HEK293 (cell line): ENCODE measurements at regions not wholly inside any gene's neighbourhood (a gene's known extent, or its start where the extent isn't known, plus 50 kb on each side); places are given as distances from the start of the nearest gene placed in this dataset.

Source experiments
- CTCF ChIA-PET: fragments of 350-600 bp; formaldehyde crosslinking; extraction: SDS; loops from one replicate; lab custom pipeline; 2021; ENCODE audit warnings: antibody characterized with exemption; lab: Yijun Ruan, JAX
- POLR2A ChIA-PET: fragments of 300-600 bp; formaldehyde crosslinking; extraction: SDS; loops from one replicate; lab custom pipeline; 2020; ENCODE audit warnings: antibody characterized with exemption, inconsistent platforms; lab: Yijun Ruan, JAX
- H3K27ac ChIP-seq: fragments of 200-500 bp; sonication (Bioruptor generic); 2 replicates; pipeline ENCODE4 v1.5.1; 2014; ENCODE audit warnings: low read depth, low read length, control low read depth, inconsistent platforms; ENCODE audit errors: extremely low read depth
- H3K36me3 ChIP-seq, 2 experiments: fragments of 200-500 bp in 1 of 2; sonication (Bioruptor generic) in 1 of 2; 1 replicate in 1 of 2; 2 replicates in 1 of 2; pipeline ENCODE4 v1.5.1; 2014 to 2017; ENCODE audit warnings: inconsistent platforms in 2 of 2, low read length in 2 of 2; ENCODE audit not compliant: control insufficient read depth in 2 of 2, insufficient read depth in 1 of 2
- H3K4me1 ChIP-seq: fragments of 200-500 bp; sonication (Bioruptor generic); 2 replicates; pipeline ENCODE4 v1.5.1; 2014; ENCODE audit warnings: mild to moderate bottlenecking, low read length, inconsistent platforms; ENCODE audit not compliant: control insufficient read depth, insufficient read depth
- H3K4me3 ChIP-seq: 2 replicates; pipeline ENCODE4 v1.5.1; 2011; ENCODE audit warnings: low read depth, mild to moderate bottlenecking, control low read depth, low read length, moderate library complexity
- H3K9me3 ChIP-seq: fragments of 200-500 bp; sonication (Bioruptor generic); 2 replicates; pipeline ENCODE4 v1.5.1; 2014; ENCODE audit warnings: low read depth, low read length, inconsistent platforms; ENCODE audit not compliant: control insufficient read depth, insufficient read depth
- KLF17 ChIP-seq: fragments of 450-650 bp; formaldehyde crosslinking; IDR thresholded peaks from 2 replicates; pipeline ENCODE4 v1.5.1; 2016; ENCODE audit warnings: missing biosample characterization, missing genetic modification characterization
- OVOL3 ChIP-seq: fragments of 450-650 bp; formaldehyde crosslinking; IDR thresholded peaks from 2 replicates; pipeline ENCODE4 v1.5.1; 2016; ENCODE audit warnings: missing biosample characterization, missing genetic modification characterization
- REPIN1 ChIP-seq: fragments of 450-650 bp; formaldehyde crosslinking; IDR thresholded peaks from 2 replicates; pipeline ENCODE4 v1.5.1; 2017; ENCODE audit warnings: missing biosample characterization, missing genetic modification characterization, low read depth
- SETDB1 ChIP-seq: IDR thresholded peaks from one replicate; pipeline ENCODE4 v1.6.1; 2017; ENCODE audit warnings: mild to moderate bottlenecking, low read length, moderate library complexity, mixed read lengths; ENCODE audit not compliant: insufficient read length
- YY2 ChIP-seq: fragments of 450-650 bp; formaldehyde crosslinking; IDR thresholded peaks from 2 replicates; pipeline ENCODE4 v1.5.1; 2016; ENCODE audit warnings: missing biosample characterization, missing genetic modification characterization
- ZBTB11 ChIP-seq: fragments of 450-650 bp; formaldehyde crosslinking; conservative IDR thresholded peaks from 2 replicates; pipeline ENCODE4 v1.5.1; 2016; ENCODE audit warnings: low read depth, missing biosample characterization, missing genetic modification characterization
- ZBTB26 ChIP-seq: fragments of 450-650 bp; formaldehyde crosslinking; optimal IDR thresholded peaks from 2 replicates; pipeline ENCODE3; 2016; ENCODE audit warnings: missing biosample characterization, mild to moderate bottlenecking, missing genetic modification characterization
- ZNF10 ChIP-seq: fragments of 450-650 bp; formaldehyde crosslinking; IDR thresholded peaks from 2 replicates; pipeline ENCODE4 v1.5.1; 2017; ENCODE audit warnings: missing biosample characterization, missing genetic modification characterization
- ZNF112 ChIP-seq: fragments of 450-650 bp; formaldehyde crosslinking; IDR thresholded peaks from 2 replicates; pipeline ENCODE4 v1.5.0; 2017; ENCODE audit warnings: missing biosample characterization, missing genetic modification characterization
- ZNF132 ChIP-seq: fragments of 450-650 bp; formaldehyde crosslinking; IDR thresholded peaks from 2 replicates; pipeline ENCODE4 v1.5.1; 2017; ENCODE audit warnings: missing biosample characterization, missing genetic modification characterization, borderline replicate concordance
- ZNF155 ChIP-seq: fragments of 450-650 bp; formaldehyde crosslinking; IDR thresholded peaks from 2 replicates; pipeline ENCODE4 v1.5.1; 2016; ENCODE audit warnings: missing biosample characterization, missing genetic modification characterization
- ZNF174 ChIP-seq: fragments of 450-650 bp; formaldehyde crosslinking; IDR thresholded peaks from 2 replicates; pipeline ENCODE4 v1.5.0; 2017; ENCODE audit warnings: missing biosample characterization, mild to moderate bottlenecking, missing genetic modification characterization
- ZNF211 ChIP-seq: fragments of 450-650 bp; formaldehyde crosslinking; IDR thresholded peaks from 2 replicates; pipeline ENCODE4 v1.5.1; 2016; ENCODE audit warnings: low read depth, missing biosample characterization, missing genetic modification characterization
- ZNF324 ChIP-seq: fragments of 450-650 bp; formaldehyde crosslinking; IDR thresholded peaks from 2 replicates; pipeline ENCODE4 v1.5.1; 2016; ENCODE audit warnings: missing biosample characterization, missing genetic modification characterization
- ZNF473 ChIP-seq: fragments of 450-650 bp; formaldehyde crosslinking; IDR thresholded peaks from 2 replicates; pipeline ENCODE4 v1.5.1; 2017; ENCODE audit warnings: missing biosample characterization, missing genetic modification characterization
- ZNF513 ChIP-seq: fragments of 450-650 bp; IDR thresholded peaks from 2 replicates; pipeline ENCODE4 v1.5.1; 2018; ENCODE audit warnings: missing biosample characterization, missing genetic modification characterization
- ZNF529 ChIP-seq: fragments of 450-650 bp; formaldehyde crosslinking; IDR thresholded peaks from 2 replicates; pipeline ENCODE4 v1.5.1; 2017; ENCODE audit warnings: missing genetic modification characterization, missing biosample characterization; ENCODE audit not compliant: insufficient replicate concordance
- ZNF561 ChIP-seq: fragments of 450-650 bp; IDR thresholded peaks from 2 replicates; pipeline ENCODE4 v1.5.1; 2018; ENCODE audit warnings: missing biosample characterization, missing genetic modification characterization, borderline replicate concordance
- ZNF600 ChIP-seq: fragments of 450-650 bp; formaldehyde crosslinking; IDR thresholded peaks from 2 replicates; pipeline ENCODE4 v1.5.1; 2016; ENCODE audit warnings: missing biosample characterization, missing genetic modification characterization
- ZNF629 ChIP-seq: fragments of 450-650 bp; formaldehyde crosslinking; IDR thresholded peaks from 2 replicates; pipeline ENCODE4 v1.5.1; 2017; ENCODE audit warnings: missing biosample characterization, missing genetic modification characterization
- ZNF639 ChIP-seq: fragments of 450-650 bp; formaldehyde crosslinking; IDR thresholded peaks from 2 replicates; pipeline ENCODE4 v1.5.1; 2016; ENCODE audit warnings: missing biosample characterization, missing genetic modification characterization
- ZNF664 ChIP-seq: fragments of 450-650 bp; formaldehyde crosslinking; IDR thresholded peaks from 2 replicates; pipeline ENCODE4 v1.5.1; 2016; ENCODE audit warnings: missing biosample characterization, missing genetic modification characterization
- ZNF704 ChIP-seq: fragments of 450-650 bp; formaldehyde crosslinking; IDR thresholded peaks from 2 replicates; pipeline ENCODE4 v1.5.1; 2016; ENCODE audit warnings: missing biosample characterization, missing genetic modification characterization
- ZNF707 ChIP-seq: fragments of 450-650 bp; formaldehyde crosslinking; IDR thresholded peaks from 2 replicates; pipeline ENCODE4 v1.5.1; 2016; ENCODE audit warnings: missing biosample characterization, missing genetic modification characterization
- ZNF747 ChIP-seq: fragments of 450-650 bp; formaldehyde crosslinking; IDR thresholded peaks from 2 replicates; pipeline ENCODE4 v1.5.1; 2016; ENCODE audit warnings: missing biosample characterization, missing genetic modification characterization
- ZNF791 ChIP-seq: fragments of 450-650 bp; formaldehyde crosslinking; IDR thresholded peaks from 2 replicates; pipeline ENCODE4 v1.5.1; 2016; ENCODE audit warnings: missing biosample characterization, missing genetic modification characterization

GRCh38 chr3:59545374-59545773 is 495.5 kb upstream of the CFAP20DC start:
- H3K4me3 ChIP-seq = no peak overlapping the region
- no peak overlapping the region for H3K27ac ChIP-seq
- H3K36me3 ChIP-seq = no peaks in the 10 kb centered on the region
- ChIA-PET POLR2A (no interaction called here), CTCF (interaction anchor here (0.9 kb wide), 1 partner anchor 307 kb away, joined by 3 read pairs; no protein-coding TSS in a partner anchor)
- H3K4me1 ChIP-seq = no peaks in the 10 kb centered on the region
- no peaks in the 10 kb centered on the region for H3K9me3 ChIP-seq
- no peak for TF ChIP-seq ZNF112 (tag by site-specific recombination)
- no peak for TF ChIP-seq OVOL3
- TF ChIP-seq ZNF707 = no peak
- TF ChIP-seq ZNF155 (tag by site-specific recombination) = no peak
- TF ChIP-seq ZNF561 (tag by site-specific recombination) = no peak
- no peak for TF ChIP-seq ZNF174 (tag by site-specific recombination)
- no peak for TF ChIP-seq KLF17 (tag by site-specific recombination)
- TF ChIP-seq ZNF600 = no peak
- no peak for TF ChIP-seq ZNF639 (tag by site-specific recombination)
- TF ChIP-seq ZNF473 (tag by site-specific recombination) = no peak
- no peak for TF ChIP-seq ZNF629 (tag by site-specific recombination)
- no peak for TF ChIP-seq ZNF791
- no peak for TF ChIP-seq ZBTB26
- TF ChIP-seq ZNF324 = no peak
- no peak for TF ChIP-seq ZNF132 (tag by site-specific recombination)
- TF ChIP-seq ZNF664 = no peak
- no peak for TF ChIP-seq REPIN1
- no peak for TF ChIP-seq SETDB1
- no peak for TF ChIP-seq YY2 (tag by site-specific recombination)

GRCh38 chr3:59542276-59542675 is 492.5 kb upstream of the CFAP20DC start:
- H3K9me3 ChIP-seq = no peaks in the 10 kb centered on the region
- no peak for TF ChIP-seq ZNF513
- CTCF ChIA-PET = no interaction called here
- no peak overlapping the region for H3K27ac ChIP-seq
- no peaks in the 10 kb centered on the region for H3K4me1 ChIP-seq
- H3K36me3 ChIP-seq = no peaks in the 10 kb centered on the region
- H3K4me3 ChIP-seq = no peak overlapping the region
- POLR2A ChIA-PET = no interaction called here

- ChIA-PET POLR2A (no interaction called here), CTCF (no interaction called here)
- H3K4me3 ChIP-seq = no peak overlapping the region
- no peak overlapping the region for H3K27ac ChIP-seq
- no peaks in the 10 kb centered on the region for H3K9me3 ChIP-seq
- H3K4me1 ChIP-seq = no peaks in the 10 kb centered on the region
- H3K36me3 ChIP-seq = no peaks in the 10 kb centered on the region
- TF ChIP-seq ZNF211 (tag by site-specific recombination) (no peak), ZNF704 (no peak), ZBTB11 (no peak), ZNF747 (tag by site-specific recombination) (no peak), ZNF529 (tag by site-specific recombination) (no peak), ZNF10 (tag by site-specific recombination) (no peak)
Measured at GRCh38 chr3:59540696-59541095, 490.9 kb upstream of the CFAP20DC start.
